ENCODE measurements at regions not wholly inside any gene's neighbourhood (a gene's known extent, or its start where the extent isn't known, plus 50 kb on each side); places are given as distances from the start of the nearest gene placed in this dataset.

GRCh38 chr4:130210864-130211263 is 1114.9 kb downstream of the C4orf33 start:
- TF ChIP-seq, protein P1, sequence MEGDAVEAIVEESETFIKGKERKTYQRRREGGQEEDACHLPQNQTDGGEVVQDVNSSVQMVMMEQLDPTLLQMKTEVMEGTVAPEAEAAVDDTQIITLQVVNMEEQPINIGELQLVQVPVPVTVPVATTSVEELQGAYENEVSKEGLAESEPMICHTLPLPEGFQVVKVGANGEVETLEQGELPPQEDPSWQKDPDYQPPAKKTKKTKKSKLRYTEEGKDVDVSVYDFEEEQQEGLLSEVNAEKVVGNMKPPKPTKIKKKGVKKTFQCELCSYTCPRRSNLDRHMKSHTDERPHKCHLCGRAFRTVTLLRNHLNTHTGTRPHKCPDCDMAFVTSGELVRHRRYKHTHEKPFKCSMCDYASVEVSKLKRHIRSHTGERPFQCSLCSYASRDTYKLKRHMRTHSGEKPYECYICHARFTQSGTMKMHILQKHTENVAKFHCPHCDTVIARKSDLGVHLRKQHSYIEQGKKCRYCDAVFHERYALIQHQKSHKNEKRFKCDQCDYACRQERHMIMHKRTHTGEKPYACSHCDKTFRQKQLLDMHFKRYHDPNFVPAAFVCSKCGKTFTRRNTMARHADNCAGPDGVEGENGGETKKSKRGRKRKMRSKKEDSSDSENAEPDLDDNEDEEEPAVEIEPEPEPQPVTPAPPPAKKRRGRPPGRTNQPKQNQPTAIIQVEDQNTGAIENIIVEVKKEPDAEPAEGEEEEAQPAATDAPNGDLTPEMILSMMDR (IDR thresholded peaks at IDR 0.05) = no peak
- TF ChIP-seq POLR2A (IDR thresholded peaks at IDR 0.05) = no peak
